ENCODE measurements at regions not wholly inside any gene's neighbourhood (a gene's known extent, or its start where the extent isn't known, plus 50 kb on each side); places are given as distances from the start of the nearest gene placed in this dataset.

DNA sequence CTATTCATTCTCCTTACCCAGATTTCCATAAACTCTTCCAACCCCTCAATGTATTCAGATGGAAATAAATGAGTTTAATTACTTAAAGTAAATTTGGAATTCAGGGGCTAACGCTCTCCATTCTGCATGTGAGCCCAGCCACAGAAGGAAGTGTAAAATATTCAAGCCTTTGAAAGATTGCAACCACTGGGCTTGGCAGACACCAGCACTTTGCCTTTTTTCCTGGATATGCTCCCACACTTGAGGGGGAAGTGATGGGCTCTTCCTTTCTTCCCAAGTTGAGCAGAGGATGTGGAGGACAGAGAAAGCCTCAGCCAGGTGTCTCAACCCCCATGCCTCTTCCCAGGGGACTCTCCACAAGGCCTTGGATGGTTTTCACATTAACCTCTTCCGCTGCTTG, 825.1 kb upstream of the EEF2KMT start:
- no peaks in the 10 kb centered on the region for H3K36me3 Mint-ChIP-seq (ENCODE audit: low read depth)
- Histone ChIP-seq H3K27me3 (ENCODE audit: insufficient read depth) (no peaks in the 10 kb centered on the region), H3K36me3 (ENCODE audit: insufficient read depth) (no peaks in the 10 kb centered on the region; the same call in 1 of the 2 replicates), H3K9me2 (ENCODE audit: insufficient read depth) (0 out of 2 replicates have a peak, but pooled peaks cover 4% of the 10 kb centered on the region), H3K79me2 (replicated peaks; ENCODE audit: insufficient read depth) (no peaks in the 10 kb centered on the region), H3F3A (replicated peaks; ENCODE audit: low read depth) (no peaks in the 10 kb centered on the region), H4K20me1 (replicated peaks; ENCODE audit: insufficient read depth) (no peaks in the 10 kb centered on the region), H3K27ac (ENCODE audit: low read depth) (no peak overlapping the region), H2AFZ (no peak overlapping the region), H3K4me2 (no peak overlapping the region), H3K4me1 (ENCODE audit: insufficient read depth) (peaks cover 13% of the 10 kb centered on the region), H3K4me3 (no peak overlapping the region)
- H3K4me1 Mint-ChIP-seq, result peaks cover 53% of the 10 kb centered on the region
- H3K9me3 Mint-ChIP-seq, result peaks cover 3% of the 10 kb centered on the region; the same call in 1 of the 3 replicates
- H3K27ac Mint-ChIP-seq, result no peak overlapping the region
- TF ChIP-seq STAT1 (IDR thresholded peaks at IDR 0.05; ENCODE audit: unreplicated experiment) (no peak), POLR2AphosphoS5 (IDR thresholded peaks at IDR 0.05; ENCODE audit: low read depth) (no peak)
- TF ChIP-seq, protein P1, sequence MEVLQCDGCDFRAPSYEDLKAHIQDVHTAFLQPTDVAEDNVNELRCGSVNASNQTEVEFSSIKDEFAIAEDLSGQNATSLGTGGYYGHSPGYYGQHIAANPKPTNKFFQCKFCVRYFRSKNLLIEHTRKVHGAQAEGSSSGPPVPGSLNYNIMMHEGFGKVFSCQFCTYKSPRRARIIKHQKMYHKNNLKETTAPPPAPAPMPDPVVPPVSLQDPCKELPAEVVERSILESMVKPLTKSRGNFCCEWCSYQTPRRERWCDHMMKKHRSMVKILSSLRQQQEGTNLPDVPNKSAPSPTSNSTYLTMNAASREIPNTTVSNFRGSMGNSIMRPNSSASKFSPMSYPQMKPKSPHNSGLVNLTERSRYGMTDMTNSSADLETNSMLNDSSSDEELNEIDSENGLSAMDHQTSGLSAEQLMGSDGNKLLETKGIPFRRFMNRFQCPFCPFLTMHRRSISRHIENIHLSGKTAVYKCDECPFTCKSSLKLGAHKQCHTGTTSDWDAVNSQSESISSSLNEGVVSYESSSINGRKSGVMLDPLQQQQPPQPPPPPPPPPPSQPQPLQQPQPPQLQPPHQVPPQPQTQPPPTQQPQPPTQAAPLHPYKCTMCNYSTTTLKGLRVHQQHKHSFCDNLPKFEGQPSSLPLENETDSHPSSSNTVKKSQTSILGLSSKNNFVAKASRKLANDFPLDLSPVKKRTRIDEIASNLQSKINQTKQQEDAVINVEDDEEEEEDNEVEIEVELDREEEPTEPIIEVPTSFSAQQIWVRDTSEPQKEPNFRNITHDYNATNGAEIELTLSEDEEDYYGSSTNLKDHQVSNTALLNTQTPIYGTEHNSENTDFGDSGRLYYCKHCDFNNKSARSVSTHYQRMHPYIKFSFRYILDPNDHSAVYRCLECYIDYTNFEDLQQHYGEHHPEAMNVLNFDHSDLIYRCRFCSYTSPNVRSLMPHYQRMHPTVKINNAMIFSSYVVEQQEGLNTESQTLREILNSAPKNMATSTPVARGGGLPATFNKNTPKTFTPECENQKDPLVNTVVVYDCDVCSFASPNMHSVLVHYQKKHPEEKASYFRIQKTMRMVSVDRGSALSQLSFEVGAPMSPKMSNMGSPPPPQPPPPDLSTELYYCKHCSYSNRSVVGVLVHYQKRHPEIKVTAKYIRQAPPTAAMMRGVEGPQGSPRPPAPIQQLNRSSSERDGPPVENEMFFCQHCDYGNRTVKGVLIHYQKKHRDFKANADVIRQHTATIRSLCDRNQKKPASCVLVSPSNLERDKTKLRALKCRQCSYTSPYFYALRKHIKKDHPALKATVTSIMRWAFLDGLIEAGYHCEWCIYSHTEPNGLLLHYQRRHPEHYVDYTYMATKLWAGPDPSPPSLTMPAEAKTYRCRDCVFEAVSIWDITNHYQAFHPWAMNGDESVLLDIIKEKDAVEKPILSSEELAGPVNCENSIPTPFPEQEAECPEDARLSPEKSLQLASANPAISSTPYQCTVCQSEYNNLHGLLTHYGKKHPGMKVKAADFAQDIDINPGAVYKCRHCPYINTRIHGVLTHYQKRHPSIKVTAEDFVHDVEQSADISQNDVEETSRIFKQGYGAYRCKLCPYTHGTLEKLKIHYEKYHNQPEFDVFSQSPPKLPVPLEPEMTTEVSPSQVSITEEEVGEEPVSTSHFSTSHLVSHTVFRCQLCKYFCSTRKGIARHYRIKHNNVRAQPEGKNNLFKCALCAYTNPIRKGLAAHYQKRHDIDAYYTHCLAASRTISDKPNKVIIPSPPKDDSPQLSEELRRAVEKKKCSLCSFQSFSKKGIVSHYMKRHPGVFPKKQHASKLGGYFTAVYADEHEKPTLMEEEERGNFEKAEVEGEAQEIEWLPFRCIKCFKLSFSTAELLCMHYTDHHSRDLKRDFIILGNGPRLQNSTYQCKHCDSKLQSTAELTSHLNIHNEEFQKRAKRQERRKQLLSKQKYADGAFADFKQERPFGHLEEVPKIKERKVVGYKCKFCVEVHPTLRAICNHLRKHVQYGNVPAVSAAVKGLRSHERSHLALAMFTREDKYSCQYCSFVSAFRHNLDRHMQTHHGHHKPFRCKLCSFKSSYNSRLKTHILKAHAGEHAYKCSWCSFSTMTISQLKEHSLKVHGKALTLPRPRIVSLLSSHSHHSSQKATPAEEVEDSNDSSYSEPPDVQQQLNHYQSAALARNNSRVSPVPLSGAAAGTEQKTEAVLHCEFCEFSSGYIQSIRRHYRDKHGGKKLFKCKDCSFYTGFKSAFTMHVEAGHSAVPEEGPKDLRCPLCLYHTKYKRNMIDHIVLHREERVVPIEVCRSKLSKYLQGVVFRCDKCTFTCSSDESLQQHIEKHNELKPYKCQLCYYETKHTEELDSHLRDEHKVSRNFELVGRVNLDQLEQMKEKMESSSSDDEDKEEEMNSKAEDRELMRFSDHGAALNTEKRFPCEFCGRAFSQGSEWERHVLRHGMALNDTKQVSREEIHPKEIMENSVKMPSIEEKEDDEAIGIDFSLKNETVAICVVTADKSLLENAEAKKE (CRISPR knock-in tag; IDR thresholded peaks at IDR 0.05), result no peak
- TF ChIP-seq, protein P2, sequence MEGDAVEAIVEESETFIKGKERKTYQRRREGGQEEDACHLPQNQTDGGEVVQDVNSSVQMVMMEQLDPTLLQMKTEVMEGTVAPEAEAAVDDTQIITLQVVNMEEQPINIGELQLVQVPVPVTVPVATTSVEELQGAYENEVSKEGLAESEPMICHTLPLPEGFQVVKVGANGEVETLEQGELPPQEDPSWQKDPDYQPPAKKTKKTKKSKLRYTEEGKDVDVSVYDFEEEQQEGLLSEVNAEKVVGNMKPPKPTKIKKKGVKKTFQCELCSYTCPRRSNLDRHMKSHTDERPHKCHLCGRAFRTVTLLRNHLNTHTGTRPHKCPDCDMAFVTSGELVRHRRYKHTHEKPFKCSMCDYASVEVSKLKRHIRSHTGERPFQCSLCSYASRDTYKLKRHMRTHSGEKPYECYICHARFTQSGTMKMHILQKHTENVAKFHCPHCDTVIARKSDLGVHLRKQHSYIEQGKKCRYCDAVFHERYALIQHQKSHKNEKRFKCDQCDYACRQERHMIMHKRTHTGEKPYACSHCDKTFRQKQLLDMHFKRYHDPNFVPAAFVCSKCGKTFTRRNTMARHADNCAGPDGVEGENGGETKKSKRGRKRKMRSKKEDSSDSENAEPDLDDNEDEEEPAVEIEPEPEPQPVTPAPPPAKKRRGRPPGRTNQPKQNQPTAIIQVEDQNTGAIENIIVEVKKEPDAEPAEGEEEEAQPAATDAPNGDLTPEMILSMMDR (conservative IDR thresholded peaks at IDR 0.05; ENCODE audit: low read depth in 2 of 2), result no peak
- DNase-seq (ENCODE audit: low spot score), result no peak
- no peak for ATAC-seq
- peaks cover 14% of the 10 kb centered on the region for H3K27me3 Mint-ChIP-seq (ENCODE audit: insufficient read depth, low read depth, poor library complexity)
- H3K4me3 Mint-ChIP-seq, result no peak overlapping the region
